ENCODE measurements at regions not wholly inside any gene's neighbourhood (a gene's known extent, or its start where the extent isn't known, plus 50 kb on each side); places are given as distances from the start of the nearest gene placed in this dataset.
"Not testable (repeated sequence)": the region's sequence is repeated elsewhere in the genome, so short reads cannot be mapped to it uniquely, and the experiment has no call there.

DNA sequence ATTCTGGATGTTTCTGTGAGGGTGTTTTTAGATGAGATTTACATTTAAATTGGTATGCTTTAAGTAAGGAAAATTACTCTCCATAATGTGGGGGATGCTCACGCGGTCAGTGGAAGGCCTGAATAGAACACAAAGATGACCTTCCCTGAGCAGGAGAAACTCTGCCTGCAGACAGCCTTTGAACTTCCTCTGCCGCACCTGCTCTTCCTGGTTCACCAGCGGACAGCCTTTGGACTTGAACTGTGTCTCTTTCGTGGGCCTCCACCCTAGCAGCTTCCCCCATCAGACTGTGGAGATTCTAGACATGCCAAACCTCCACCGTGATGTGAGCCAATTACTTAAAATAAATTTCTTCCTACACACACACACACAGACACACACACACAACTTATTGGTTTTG, 210.7 kb downstream of the EFCAB11 start:
- DNase-seq (ENCODE audit: low spot score), result no peak

DNA sequence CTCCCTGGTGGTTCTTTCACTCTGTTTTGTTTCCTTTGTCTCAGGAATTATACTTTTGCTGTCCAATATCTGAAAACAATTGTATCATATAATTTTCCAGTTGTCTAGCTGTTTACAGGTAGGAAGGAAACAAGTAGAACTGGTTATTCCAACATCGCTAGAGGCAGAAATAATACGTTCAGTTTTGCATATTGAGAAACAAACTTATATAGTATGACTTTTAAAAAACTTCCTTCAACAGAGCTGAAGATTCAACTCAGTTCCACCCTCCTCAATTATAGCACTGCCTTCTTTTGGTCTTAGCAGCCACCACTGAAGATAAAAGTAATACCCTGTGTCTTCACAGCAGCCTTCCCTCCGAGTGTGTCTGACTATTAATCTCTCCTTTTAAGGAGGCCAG, 214.3 kb downstream of the EFCAB11 start:
- no peak for DNase-seq (ENCODE audit: low spot score)

DNA sequence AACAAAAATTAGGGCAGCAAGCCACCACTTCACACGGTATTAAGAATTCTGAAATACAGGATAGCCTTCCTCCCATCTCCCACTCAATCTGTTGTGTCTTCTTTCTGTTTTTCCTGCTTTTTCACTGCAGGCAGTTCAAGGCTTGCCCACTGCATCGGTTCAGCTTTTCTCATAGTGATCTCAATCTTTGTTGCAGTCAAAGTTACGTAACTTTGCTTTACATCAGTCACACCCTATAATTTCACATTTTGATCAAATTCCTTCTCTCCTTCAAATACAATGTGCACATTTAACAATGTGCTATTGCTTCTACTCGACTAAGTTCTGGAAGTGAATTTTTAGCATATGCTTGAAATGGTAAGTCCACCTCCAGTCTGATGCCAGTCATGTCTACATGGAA, 217.6 kb downstream of the EFCAB11 start:
- DNase-seq (ENCODE audit: low spot score), result no peak

DNA sequence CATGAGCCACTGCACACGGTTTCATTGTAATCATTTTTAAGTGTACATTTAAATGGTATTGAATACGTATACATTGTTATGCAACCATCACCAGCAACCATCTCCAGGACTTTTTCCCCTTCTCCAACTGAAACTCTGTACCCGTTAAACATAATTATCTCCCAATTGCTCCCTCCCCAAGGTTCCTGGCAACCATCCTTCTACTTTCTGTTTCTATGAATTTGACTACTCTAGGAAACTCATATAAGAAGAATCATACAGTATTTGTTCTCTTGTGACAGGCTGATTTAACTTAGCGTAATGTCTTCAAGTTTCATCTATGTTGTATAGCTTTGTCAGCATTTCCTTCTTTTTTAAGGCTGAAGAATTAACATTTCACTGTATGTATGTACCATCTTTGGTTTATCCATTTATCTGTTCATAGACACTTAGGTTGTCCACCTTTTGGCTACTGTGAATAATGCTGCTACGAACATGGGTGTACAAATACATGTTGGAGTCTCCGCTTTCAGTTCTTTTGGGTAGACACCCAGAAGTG, 223.1 kb downstream of the EFCAB11 start:
- no peak for DNase-seq (ENCODE audit: low spot score)

DNA sequence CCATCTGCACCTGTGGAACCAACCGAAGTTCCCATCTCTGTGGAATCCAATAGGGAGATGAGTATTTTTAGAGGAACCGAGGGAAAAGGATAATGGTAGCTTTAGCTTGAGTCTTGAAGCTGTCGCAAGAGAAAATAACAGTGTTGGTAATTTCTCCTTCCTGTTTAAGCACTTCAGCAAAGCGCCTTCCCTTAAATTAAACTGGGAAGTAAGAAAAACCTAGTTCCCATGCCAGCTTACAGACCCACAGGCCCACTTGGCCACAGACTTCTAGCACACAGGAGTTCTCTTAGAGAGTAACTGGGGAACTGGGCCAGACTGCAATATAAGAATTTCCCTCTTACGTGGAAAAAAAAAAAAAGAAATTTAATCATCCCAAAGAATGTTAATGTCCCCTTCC, 223.8 kb downstream of the EFCAB11 start:
- DNase-seq (ENCODE audit: low spot score), result no peak

DNA sequence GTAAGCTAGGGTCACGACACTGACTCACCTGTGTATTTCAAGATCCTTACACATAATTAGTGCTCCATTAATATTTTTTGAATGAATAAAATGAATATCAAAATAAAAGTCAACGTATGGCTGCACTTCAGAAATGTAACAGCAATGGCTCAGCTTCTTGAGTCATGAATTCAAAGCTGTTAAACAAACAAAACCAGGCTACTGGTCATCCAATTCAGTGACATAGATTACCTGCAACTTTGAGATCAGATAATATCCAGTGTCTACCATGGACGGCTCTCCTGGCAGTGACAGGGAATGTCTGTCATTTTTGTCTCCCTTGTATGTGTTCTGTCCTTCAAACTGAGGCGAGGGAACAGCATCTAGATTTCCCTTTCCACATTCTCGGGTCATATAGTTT, 225.6 kb downstream of the EFCAB11 start:
- DNase-seq (ENCODE audit: low spot score), result no peak

DNA sequence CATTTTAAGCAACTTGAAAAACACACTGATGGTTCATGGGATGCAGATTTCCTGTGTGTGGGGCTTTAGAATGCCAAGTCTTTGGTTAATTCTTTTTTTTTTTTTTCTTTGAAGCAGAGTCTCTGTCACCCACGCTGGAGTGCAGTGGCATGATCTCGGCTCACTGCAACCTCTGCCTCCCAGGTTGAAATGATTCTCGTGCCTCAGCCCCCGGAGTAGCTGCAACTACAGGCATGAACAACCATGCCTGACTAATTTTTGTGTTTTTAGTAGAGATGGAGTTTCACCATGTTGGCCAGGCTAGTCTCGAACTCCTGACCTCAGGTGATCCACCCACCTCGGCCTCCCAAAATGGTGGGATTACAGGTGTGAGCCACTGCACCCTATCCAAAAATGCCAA, 228.3 kb downstream of the EFCAB11 start:
- DNase-seq (ENCODE audit: low spot score), result not testable (repeated sequence)

DNA sequence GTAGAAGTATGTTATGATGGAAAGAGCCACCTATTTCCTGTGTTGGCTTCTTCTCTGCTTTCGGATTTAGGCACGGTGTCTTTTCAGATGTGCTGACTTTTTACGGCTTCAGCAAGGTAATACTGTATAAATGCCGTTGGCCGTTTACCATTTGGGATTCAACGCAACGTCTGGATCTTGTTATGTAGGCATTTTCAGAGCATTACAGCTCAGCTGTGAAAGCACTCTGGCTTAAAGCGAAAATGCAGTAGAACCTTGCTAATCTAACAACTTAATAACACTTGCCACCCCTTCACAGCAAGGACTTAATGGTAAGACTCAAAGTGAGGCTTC, 229.9 kb downstream of the EFCAB11 start:
- DNase-seq (ENCODE audit: low spot score), result no peak

DNA sequence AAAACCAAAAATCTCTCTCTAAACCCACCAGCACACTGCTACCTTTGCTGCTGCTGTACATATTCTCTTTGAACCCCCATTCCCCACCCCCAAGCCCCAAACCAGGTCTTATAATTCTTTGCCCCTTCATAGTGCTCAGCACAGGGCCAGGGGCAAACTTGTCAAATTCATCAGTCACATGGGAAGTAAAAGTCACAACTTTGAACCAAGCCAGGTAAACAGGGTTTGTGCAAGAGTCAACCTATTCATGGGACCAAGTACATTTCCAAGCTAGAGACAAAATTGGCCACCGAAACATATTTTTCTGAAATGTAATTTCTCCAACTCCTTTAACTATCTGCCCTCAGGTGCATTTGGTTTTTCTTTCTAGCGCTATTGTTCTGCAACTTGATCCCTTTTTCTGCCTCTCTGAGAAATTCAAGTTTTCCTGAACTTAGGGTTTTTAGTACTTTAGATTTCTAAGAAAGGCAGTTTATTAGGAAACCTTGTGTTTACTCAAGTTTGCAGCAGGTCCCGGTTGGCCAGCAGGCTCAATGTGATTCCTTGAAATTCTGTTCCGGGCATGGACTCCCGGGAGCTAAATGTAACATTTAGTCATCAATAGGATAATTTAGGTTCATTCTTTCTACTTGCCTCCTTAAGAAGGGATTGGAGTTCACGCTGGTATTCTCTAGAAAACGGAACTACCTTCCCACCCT, 230.5 kb downstream of the EFCAB11 start:
- DNase-seq (ENCODE audit: low spot score), result no peak

DNA sequence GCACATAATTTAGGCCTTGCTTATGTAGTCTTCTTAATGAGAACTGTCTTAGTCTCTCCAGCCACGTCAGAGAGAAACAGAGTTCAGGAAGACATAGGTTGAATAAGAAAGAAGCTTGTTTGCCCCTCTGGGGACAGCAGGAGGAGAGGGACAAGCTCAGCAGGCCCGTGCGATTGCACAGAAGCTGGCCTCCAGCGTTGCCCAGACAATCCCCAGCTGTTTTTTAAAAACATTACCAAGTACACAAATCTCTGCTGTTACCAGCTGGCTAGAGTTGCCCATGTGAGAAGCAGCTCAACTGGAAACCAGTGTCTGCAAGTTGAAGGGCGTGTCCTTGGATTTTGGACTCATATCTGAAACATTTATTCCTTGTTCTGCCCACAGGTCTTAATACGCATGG, 232.6 kb downstream of the EFCAB11 start:
- DNase-seq (ENCODE audit: low spot score), result no peak

DNA sequence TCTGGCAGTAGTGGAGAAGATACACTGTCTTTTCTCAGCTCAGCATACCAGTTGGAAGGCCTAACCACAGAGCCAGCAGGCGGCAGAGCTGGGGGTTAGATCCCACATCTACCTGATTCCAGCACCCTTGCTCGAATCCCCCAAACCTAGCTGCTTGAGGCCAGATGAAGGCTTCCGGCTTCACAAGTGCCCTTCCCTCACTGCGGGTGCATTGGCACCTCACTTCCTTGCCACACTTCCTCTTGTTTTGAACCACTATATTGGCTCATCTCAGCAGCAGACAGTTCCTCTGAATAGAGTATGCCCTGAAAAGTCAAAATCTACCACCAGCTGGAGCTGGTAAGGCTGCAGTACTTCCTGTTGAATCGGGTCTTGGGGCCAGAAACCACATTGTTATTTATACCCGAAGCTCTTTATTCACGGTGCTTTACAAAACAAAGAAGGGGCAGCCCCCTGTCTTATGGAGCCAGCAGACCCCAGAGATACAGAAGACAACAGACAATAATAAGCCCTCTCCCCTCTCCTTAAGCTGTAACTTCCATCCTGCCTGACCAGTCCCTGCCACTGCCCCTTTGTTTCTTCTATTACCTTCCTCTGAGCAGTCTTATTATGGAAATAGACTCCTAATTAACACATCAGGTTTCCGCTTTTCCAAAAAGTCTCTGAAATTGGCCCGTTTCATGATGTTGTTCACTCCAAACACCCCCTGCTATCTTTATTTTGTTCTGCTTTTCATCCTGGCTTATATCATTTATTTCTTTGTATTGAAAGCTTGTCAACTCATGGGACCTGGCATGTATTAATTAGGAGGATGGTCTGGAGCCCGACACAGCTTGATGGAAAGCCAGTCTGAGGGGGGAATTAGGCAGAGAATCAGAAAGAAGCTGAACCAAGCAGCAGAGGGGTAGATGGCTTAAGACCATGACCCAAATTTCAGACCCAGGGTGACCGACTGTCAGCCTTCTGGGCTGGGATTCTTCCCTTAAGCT, 233.5 kb downstream of the EFCAB11 start:
- DNase-seq (ENCODE audit: low spot score), result no peak

DNA sequence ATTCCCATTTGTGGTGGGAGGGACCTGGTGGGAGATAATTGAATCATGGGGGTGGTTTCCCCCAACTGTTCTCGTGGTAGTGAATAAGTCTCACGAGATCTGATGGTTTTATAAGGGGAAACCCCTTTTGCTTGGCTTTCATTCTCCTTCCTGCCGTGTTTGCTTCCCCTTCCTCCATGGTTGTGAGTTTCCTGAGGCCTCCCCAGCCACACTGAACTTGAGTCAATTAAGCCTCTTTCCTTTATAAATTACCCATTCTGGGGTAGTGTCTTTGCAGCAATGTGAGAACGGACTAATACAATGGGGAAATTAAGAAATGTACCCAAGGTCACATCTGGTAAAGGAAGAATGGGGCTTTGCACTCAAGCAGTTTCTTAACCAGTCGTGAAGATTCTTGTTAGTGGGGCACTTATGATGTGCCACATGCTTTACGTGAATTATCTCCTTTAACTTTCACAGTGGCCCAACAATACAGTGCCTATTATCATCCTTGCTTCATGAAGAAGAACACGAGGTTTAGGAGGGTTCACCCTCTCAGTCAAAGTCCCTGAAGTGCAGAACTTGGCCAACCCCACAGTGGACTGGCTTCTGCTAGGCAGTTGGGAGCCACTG, 234.3 kb downstream of the EFCAB11 start:
- no peak for DNase-seq (ENCODE audit: low spot score)

DNA sequence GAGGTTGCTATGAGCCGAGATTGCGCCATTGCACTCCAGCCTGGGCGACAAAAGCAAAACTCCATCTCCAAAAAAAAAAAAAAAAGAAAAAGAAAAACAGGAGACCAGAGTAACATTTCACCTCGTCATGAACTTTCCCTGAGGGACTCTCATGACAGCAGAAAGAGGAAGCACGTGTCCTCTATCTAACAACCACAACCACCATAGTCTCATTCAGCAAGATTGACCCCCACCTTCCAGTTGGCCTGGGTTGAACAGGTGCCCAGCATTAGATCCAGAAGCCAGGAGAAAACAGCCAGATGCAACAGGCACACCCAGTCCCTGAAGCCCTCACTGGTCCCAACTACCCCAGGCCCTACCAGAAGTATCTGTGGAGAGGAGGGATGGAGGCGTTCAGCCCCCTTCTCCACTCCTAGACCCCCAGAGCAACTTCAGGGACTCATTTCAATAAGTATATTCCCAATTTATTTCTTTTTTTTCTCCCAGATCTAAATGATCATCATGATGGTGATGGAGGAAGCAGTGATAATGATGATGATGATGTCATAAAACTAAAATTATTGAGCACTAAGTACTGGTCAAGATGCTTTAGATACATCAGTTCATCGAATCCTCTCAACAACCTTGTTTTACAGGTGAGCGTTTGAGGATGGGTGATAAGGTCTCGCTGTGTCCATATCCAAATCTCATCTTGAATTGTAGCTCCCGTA, 235.0 kb downstream of the EFCAB11 start:
- no peak for DNase-seq (ENCODE audit: low spot score)

DNA sequence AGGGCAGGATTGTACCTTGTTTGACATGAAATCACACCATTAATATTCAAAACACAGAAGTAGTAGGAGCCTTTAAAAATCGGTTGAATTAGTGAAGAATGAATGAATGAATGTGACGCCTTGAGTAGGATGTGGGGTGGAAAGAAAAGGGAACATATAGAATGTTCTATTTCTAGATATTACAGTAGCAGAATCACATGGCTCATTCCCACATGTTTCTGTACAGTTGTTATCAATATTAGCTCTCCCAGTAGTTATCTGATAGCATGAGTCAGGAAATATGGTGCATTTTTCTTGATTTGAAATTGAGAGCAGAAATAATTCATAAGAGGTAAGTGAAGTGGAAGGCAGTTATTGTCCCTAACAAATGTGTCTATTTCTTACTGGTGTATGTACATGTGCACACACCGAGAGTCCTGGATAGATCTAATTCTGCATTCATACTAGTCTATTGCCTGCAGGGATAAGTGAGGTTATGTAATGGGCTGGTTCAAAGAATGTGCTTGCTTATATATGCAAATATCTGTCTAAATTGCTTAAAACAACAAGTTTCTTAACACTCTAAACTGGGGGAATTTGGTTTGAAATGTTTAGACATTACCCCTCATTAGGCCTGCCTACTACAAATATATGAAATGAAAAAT, 245.4 kb downstream of the EFCAB11 start:
- no peak for DNase-seq (ENCODE audit: low spot score)

DNA sequence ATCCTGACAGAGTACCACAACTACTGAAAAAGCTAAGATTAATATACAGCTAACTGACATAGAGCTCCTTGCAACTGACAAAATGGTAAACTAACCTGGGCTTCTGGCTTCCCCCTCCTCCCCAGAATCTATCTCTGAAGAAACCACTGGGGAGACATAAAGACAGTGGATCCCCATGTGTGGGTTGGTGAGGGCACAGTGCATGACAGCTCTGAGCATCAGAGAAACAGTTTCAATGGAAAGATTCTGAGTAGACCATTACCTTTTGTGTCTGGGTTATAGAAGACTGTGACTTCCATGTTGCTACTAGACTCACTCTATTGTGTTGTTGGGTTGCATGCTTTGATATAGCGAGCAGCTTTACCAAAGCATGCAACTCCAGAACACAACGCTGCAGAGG, 247.4 kb downstream of the EFCAB11 start:
- DNase-seq (ENCODE audit: low spot score), result no peak

DNA sequence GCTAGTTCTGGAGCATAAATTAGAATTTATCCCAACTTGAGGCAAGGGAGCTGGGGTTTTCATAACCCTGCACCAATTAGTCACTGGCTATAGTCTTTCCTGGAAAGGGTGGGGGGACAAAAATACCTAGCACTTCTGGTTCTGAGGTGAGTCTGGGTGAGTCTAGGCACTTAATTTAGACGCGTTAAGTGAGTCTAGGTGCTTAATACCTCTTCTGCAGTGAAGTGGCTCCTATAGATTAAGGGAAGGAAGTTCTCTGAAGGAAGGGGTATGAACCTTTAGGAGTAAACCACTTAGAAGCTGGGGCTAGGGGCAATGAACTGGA, 251.7 kb downstream of the EFCAB11 start:
- DNase-seq (ENCODE audit: low spot score), result no peak

DNA sequence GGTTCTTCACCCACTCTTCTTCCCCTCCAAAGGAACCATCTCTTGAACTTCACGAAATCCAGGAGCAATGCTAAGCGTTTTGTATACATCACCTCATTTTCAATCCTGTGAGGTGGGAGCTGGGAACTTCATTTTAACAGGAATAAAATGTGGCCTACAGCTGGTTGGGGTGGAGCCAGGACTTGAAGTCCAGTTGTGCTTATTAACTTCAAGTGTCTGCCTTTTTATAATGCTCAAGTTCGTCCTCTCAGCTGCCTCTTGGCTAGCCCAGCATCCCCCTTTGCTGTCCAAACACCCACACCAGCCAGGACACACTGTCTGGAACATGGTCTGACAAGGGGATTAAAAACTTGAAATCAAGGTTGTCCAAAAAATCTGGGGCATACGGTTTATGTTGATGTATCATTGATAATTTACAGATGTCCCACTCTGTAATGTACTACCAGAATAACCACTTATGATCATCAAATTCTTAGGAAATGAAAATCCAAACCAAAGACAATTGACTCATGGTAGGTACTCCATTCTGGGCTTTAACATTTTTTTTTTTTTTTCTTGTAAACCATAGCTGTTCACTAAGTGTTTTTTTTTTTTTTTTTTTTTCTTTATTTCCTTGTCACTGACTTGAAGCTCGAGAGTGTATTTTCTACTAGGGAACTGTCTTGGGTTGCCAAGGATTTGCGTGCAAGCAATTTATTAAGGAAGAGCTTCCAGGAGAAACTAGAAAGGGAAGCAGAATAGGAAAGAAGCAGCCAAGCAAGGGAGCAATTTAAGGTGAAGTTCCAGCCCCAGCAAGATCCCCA, 252.3 kb downstream of the EFCAB11 start:
- DNase-seq (ENCODE audit: low spot score), result no peak

DNA sequence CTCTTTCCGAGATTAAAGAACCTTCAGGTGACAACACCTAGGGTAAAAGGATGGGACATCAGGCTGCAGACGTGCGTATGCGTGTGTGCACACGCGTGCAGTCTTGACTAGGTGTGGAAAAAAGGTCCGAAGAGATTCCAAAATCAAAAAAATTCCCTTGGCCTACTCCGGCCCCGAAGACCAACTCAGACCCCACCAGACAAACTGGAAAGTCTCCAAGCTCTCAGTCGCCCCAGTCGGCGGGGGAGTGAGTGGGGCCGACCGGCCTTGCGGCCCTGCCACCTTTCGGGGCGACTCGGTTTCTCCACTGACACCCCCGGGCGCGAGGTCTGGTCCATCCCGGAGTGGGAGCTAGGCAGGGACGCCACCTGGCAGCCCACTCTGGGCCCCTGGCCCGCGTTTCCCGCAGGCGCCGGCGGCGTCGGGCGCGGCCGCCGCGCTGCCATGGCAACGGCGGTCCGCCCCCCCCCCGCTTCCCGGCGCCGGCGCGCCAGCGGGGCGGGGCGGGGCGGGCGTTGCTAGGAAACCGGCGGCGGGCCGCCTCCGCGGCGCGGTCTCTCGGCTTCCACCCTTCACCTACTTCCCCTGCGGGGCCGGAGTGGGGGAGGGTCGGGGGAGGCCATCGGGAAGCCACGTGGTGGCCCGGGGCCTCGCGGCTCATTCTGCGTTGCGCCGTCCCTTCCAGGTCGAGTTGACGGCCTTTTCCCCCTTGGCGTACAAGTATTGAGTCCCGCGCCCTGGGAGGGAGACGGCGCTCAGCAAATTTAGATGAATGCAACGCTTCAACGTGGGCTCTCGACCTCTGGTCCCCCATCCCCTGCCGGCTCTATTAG, 253.1 kb downstream of the EFCAB11 start:
- no peak for DNase-seq (ENCODE audit: low spot score)

DNA sequence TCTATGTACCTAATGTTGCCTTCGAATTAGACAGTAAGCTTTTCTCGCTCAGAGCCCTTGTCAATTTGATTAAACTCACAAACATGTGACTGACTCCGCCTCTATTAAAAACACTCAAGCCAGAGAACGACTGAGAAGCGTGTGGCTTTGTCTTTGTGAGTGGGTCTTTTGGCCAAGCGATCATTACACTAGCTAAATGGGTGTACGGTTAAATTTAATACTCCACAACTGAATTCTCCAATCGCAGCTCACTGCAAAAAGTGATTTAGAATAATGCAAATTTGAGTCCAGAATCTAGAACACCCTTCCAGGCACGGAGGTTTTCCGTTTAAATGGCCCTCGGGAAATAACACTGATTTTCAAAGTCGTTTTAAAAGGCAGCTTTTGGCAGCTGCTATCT, 253.7 kb downstream of the EFCAB11 start:
- DNase-seq (ENCODE audit: low spot score), result no peak

DNA sequence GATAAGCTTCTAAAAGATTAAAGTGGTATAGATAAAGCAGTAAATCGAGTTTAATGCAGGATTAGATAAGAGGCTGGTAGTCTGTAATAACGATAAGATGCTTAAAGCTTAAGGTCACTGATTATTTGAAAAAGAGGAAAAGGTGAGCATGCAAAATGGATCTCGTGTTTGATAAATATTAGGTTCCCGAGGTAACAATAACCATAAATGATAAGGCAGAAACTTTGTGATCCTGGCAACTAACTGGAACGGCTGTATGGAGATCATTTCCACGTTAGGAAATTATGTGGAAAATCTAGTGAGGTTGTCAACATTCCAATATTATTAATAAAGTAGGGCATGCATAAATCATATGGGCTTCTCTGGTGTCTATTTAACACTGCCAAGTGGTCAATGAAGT, 255.5 kb downstream of the EFCAB11 start:
- no peak for DNase-seq (ENCODE audit: low spot score)
